Adrenal gland (tissue), 9 donors: ENCODE measurements at regions not wholly inside any gene's neighbourhood (a gene's known extent, or its start where the extent isn't known, plus 50 kb on each side); places are given as distances from the start of the nearest gene placed in this dataset.
A peak's percentile ranks its signal among the peaks of the same experiment; 100 is the strongest.
"Not testable (repeated sequence)": the region's sequence is repeated elsewhere in the genome, so short reads cannot be mapped to it uniquely, and the experiment has no call there.

Experiments used
- DNase-seq, 7 donors: peaks; one replicate each; pipeline ENCODE4 v3.0.0-alpha.2; 2019 to 2020
- H3K27ac ChIP-seq, 5 donors: fragments of 200-600 bp; sonication (generic) in 4 of 5; 1 replicate in 3 of 5; 2 replicates in 2 of 5; pipeline versions ENCODE4 v1.5.1 to v1.8.0; 2016 to 2020; ENCODE audit warnings: mild to moderate bottlenecking in 1 of 5
- H3K27me3 ChIP-seq: fragments of 200-600 bp; 2 replicates; pipeline ENCODE4 v1.8.0; 2021
- H3K36me3 ChIP-seq, 2 donors: fragments of 200-600 bp; replicated peaks in 1 of 2; 1 replicate in 1 of 2; 2 replicates in 1 of 2; pipeline versions ENCODE4 v1.5.1 to v1.8.0; 2018 to 2022
- H3K4me1 ChIP-seq, 2 donors: fragments of 200-600 bp; replicated peaks in 1 of 2; 1 replicate in 1 of 2; 2 replicates in 1 of 2; pipeline versions ENCODE4 v1.5.1 to v1.8.0; 2018 to 2021
- H3K4me3 ChIP-seq, 4 donors: fragments of 200-600 bp; sonication (generic) in 3 of 4; one replicate each; pipeline ENCODE4 v1.5.1; 2016 to 2018
- H3K9me3 ChIP-seq, 3 donors: fragments of 200-600 bp; sonication (generic) in 1 of 3; replicated peaks in 1 of 3; 1 replicate in 2 of 3; 2 replicates in 1 of 3; pipeline versions ENCODE4 v1.5.1 to v1.8.0; 2016 to 2021
- CTCF ChIP-seq, 6 experiments: fragments of 450-650 bp in 4 of 6; fragments of 200-600 bp in 2 of 6; sonication (generic) in 1 of 6; IDR thresholded peaks; 1 replicate in 5 of 6; 2 replicates in 1 of 6; pipeline versions ENCODE4 v1.5.1 to v1.8.0; 2016 to 2021; ENCODE audit warnings: antibody characterized with exemption in 6 of 6, mild to moderate bottlenecking in 2 of 6, moderate library complexity in 1 of 6
- POLR2A ChIP-seq, 2 donors: fragments of 450-650 bp; IDR thresholded peaks; one replicate each; pipeline ENCODE4 v1.6.1; 2017; ENCODE audit warnings: antibody characterized with exemption in 2 of 2, mild to moderate bottlenecking in 2 of 2, moderate library complexity in 1 of 2
- WGBS, 4 donors: extraction: QIAGEN DNeasy Blood & Tissue Kit in 2 of 4; methylation state at CpG; one replicate each; pipeline versions ENCODE4 v1.1.5 to v1.1.7; 2013 to 2017; 5-methylcytosine and 5-hydroxymethylcytosine counted together
- intact Hi-C, 2 donors: fragments of 100-400 bp; cut with DNase I; formaldehyde crosslinking; loops; one replicate each; pipeline versions ENCODE4 v1.14.1 to v1.15.0; 2022 to 2023
- donor health status: healthy with polysubstance abuse.
- donor health status: Bipolar disorder and iron deficiency.
- donor health status: DM: yes; HTN: yes; CAD: no.
- donor health status: DM: no; HTN: no; CAD: no.
- donor health status: DM: no; HTN: no; CAD: no.

DNA sequence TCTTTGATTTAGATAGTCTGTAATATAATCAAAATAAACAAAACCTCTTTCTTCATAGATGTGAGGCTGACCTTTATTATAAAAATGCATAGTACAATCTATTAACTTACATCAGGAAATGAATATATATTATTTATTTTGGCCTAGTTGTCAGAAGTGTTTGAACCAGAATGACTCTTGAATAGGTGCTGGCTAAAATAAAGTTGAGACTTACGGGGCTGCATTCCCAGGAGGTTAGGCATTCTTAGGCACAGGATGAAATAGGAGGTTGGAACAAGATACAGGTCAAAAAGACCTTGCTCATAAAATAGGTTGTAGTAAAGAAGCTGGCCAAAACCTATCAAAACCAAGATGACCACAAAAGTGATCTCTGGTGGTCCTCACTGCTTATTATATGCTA is 1193.3 kb upstream of the IGFBP7 start:
- Histone ChIP-seq H3K36me3 (no peaks in the 10 kb centered on the region), H3K9me3 (no peaks in the 10 kb centered on the region), H3K4me1 (peaks cover 0 to 4% of the 10 kb centered on the region in 2 donors), H3K4me3 (no peak overlapping the region), H3K27ac (no peak overlapping the region), H3K27me3 (no peaks in the 10 kb centered on the region)
- DNase-seq, result no peak
- 66 to 81% (median 75%) methylated on average over 1 of the region's 1 CpG for WGBS, 4 donors
- intact Hi-C loops, result no loop called here
- no peak for TF ChIP-seq CTCF (IDR thresholded peaks at IDR 0.05)
- no peak for TF ChIP-seq POLR2A (IDR thresholded peaks at IDR 0.05)

- DNase-seq, result peak in 4 of 7 donors; percentile 14 to 54 (median 32)
- Histone ChIP-seq H3K27me3 (no peaks in the 10 kb centered on the region), H3K4me1 (peaks cover 0 to 4% of the 10 kb centered on the region in 2 donors), H3K4me3 (no peak overlapping the region), H3K27ac (peak overlapping the region in 2 of 5 donors; percentile 15 to 24), H3K9me3 (no peaks in the 10 kb centered on the region), H3K36me3 (no peaks in the 10 kb centered on the region)
- intact Hi-C loops, result no loop called here
- 19 to 24% (median 20%) methylated on average over 2 of the region's 2 CpGs for WGBS, 4 donors
- TF ChIP-seq CTCF (IDR thresholded peaks at IDR 0.05), result no peak
- no peak for TF ChIP-seq POLR2A (IDR thresholded peaks at IDR 0.05)
Observed at GRCh38 chr4:58301376-58301999, 1191.3 kb upstream of the IGFBP7 start.

- Histone ChIP-seq H3K36me3 (no peaks in the 10 kb centered on the region), H3K27me3 (no peaks in the 10 kb centered on the region), H3K4me3 (no peak overlapping the region), H3K4me1 (no peaks in the 10 kb centered on the region), H3K9me3 (peaks cover 0 to 4% (median 0%) of the 10 kb centered on the region in 3 donors), H3K27ac (no peak overlapping the region)
- TF ChIP-seq CTCF (IDR thresholded peaks at IDR 0.05) (no peak), POLR2A (IDR thresholded peaks at IDR 0.05) (no peak)
- 62 to 82% (median 75%) methylated on average over 4 of the region's 4 CpGs for WGBS, 4 donors
- DNase-seq, result no peak
- intact Hi-C loops, result no loop called here
Observed at GRCh38 chr4:58286335-58286734, 1176.2 kb upstream of the IGFBP7 start.

- H3K27ac ChIP-seq, DNase-seq, H3K4me1 ChIP-seq, H3K36me3 ChIP-seq, H3K4me3 ChIP-seq, H3K27me3 ChIP-seq, H3K9me3 ChIP-seq, intact Hi-C loops: not testable (repeated sequence)
- WGBS, 4 donors, result 49 to 64% (median 61%) methylated on average over 2 of the region's 2 CpGs
Observed at GRCh38 chr4:58280928-58281327, 1170.7 kb upstream of the IGFBP7 start.

DNA sequence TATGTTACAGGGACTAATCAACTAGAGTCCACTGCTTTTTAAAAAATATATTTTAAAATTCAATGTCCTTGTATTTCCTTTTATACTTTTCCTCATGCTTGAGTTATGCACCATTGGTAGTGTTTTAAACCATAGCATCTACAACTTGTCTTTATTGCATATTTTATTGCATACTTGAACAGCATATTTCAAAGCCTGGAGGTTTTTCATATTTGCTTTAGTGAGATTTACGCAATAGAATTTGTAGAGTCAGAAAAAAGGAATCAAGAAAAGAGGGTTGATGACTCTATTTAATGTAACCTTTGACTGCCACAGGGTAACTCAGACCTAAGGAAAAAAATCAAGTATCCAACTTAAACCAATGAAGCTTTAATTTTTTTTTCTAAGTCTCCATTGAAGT is 1165.7 kb upstream of the IGFBP7 start:
- TF ChIP-seq CTCF (IDR thresholded peaks at IDR 0.05) (no peak), POLR2A (IDR thresholded peaks at IDR 0.05) (no peak)
- intact Hi-C loops, result no loop called here

More for the DNA sequence above, 1165.7 kb upstream of the IGFBP7 start:
- Histone ChIP-seq H3K27me3 (no peaks in the 10 kb centered on the region), H3K4me3 (no peak overlapping the region), H3K4me1 (no peaks in the 10 kb centered on the region), H3K36me3 (no peaks in the 10 kb centered on the region), H3K27ac (no peak overlapping the region), H3K9me3 (no peaks in the 10 kb centered on the region)
- WGBS, 4 donors, result 80 to 87% (median 86%) methylated on average over 1 of the region's 1 CpG
- DNase-seq, result no peak
